ENCODE measurements at regions not wholly inside any gene's neighbourhood (a gene's known extent, or its start where the extent isn't known, plus 50 kb on each side); places are given as distances from the start of the nearest gene placed in this dataset.

GRCh38 chr2:175837046-175837445 is 165.0 kb downstream of the LNPK start:
- Histone ChIP-seq H3K79me2 (ENCODE audit: control insufficient read depth, insufficient read depth, low read length) (no peaks in the 10 kb centered on the region), H3K9ac (replicated peaks; ENCODE audit: extremely low read depth, insufficient read depth, low read length) (no peak overlapping the region), H3K4me2 (ENCODE audit: insufficient read depth, low read length) (no peak overlapping the region), H3K27ac (ENCODE audit: insufficient read depth, low read depth, low read length) (no peak overlapping the region), H3K36me3 (ENCODE audit: control insufficient read depth in 2 of 2, extremely low read depth in 1 of 2, insufficient read depth in 2 of 2, low read length in 2 of 2) (no peaks in the 10 kb centered on the region), H3K4me1 (ENCODE audit: control insufficient read depth, extremely low read depth, insufficient read depth, low read length) (no peaks in the 10 kb centered on the region), H4K20me1 (replicated peaks; ENCODE audit: control insufficient read depth, extremely low read depth, insufficient read depth, low read length) (no peaks in the 10 kb centered on the region), H2AFZ (ENCODE audit: low read depth, low read length) (no peak overlapping the region), H3K4me3 (replicated peaks in 1 of 3; ENCODE audit: insufficient read depth in 1 of 3, low read depth in 1 of 3, low read length in 3 of 3) (no peak overlapping the region), H3K27me3 (ENCODE audit: control insufficient read depth in 2 of 2, insufficient read depth in 2 of 2, low read length in 2 of 2) (no peaks in the 10 kb centered on the region), H3K9me1 (replicated peaks; ENCODE audit: control insufficient read depth, extremely low read depth, insufficient read depth, low read length) (no peaks in the 10 kb centered on the region), H3K9me3 (replicated peaks; ENCODE audit: control insufficient read depth, insufficient read depth, low read length) (no peaks in the 10 kb centered on the region)
- no peak for FAIRE-seq
- dilution Hi-C loops (cut with MboI; ENCODE audit: extremely low pct_ligation_motif_present, low sequenced_read_pairs): no loop called here
- no TSS peak for BruUV-seq (replicated peaks)
- CTCF ChIA-PET: no interaction called here
- TF ChIP-seq JUN (IDR thresholded peaks at IDR 0.05; ENCODE audit: borderline replicate concordance, insufficient read depth, insufficient read length, low read depth): peak; percentile 6
- TF ChIP-seq GATA2 (IDR thresholded peaks at IDR 0.05; ENCODE audit: insufficient read depth, insufficient read length, low read depth, low read length): no peak
- TF ChIP-seq EZH2 (IDR thresholded peaks at IDR 0.05; ENCODE audit: borderline replicate concordance, low read depth, low read length, severe bottlenecking): no peak
- no peak for DNase-seq (ENCODE audit: low read depth, low spot score)
- intact Hi-C loops (cut with micrococcal nuclease): no loop called here
- POLR2A ChIA-PET: no interaction called here

DNA sequence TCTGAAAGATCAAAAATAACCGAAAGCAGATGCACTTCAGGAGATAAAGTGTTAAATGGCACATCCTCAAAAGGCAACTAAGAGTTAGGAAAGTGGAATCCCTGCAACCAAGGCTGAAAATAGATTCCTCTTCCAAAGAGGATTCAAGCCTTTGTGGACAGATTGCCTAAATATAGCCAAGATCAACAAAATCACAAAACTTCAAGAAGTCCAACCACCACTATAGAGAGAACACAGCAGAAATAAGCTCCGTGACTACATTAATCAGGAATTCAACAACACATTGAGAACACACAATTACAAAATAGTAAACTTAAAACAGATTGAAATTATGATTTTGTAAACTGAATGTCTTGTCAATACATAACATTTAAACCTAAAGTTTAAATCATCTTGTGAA is 165.7 kb downstream of the LNPK start:
- DNase-seq (ENCODE audit: low read depth, low spot score): no peak
- ChIA-PET CTCF (no interaction called here), POLR2A (no interaction called here)
- BruUV-seq (replicated peaks): no TSS peak
- Histone ChIP-seq H3K27ac (ENCODE audit: insufficient read depth, low read depth, low read length) (no peak overlapping the region), H4K20me1 (replicated peaks; ENCODE audit: control insufficient read depth, extremely low read depth, insufficient read depth, low read length) (no peaks in the 10 kb centered on the region), H3K79me2 (ENCODE audit: control insufficient read depth, insufficient read depth, low read length) (no peaks in the 10 kb centered on the region), H3K27me3 (ENCODE audit: control insufficient read depth in 2 of 2, insufficient read depth in 2 of 2, low read length in 2 of 2) (no peaks in the 10 kb centered on the region), H3K4me3 (replicated peaks in 1 of 3; ENCODE audit: insufficient read depth in 1 of 3, low read depth in 1 of 3, low read length in 3 of 3) (no peak overlapping the region), H3K4me1 (ENCODE audit: control insufficient read depth, extremely low read depth, insufficient read depth, low read length) (no peaks in the 10 kb centered on the region), H2AFZ (ENCODE audit: low read depth, low read length) (no peak overlapping the region), H3K4me2 (ENCODE audit: insufficient read depth, low read length) (no peak overlapping the region), H3K9ac (replicated peaks; ENCODE audit: extremely low read depth, insufficient read depth, low read length) (no peak overlapping the region), H3K9me1 (replicated peaks; ENCODE audit: control insufficient read depth, extremely low read depth, insufficient read depth, low read length) (no peaks in the 10 kb centered on the region), H3K9me3 (replicated peaks; ENCODE audit: control insufficient read depth, insufficient read depth, low read length) (no peaks in the 10 kb centered on the region), H3K36me3 (ENCODE audit: control insufficient read depth in 2 of 2, extremely low read depth in 1 of 2, insufficient read depth in 2 of 2, low read length in 2 of 2) (no peaks in the 10 kb centered on the region)
- dilution Hi-C loops (cut with MboI; ENCODE audit: extremely low pct_ligation_motif_present, low sequenced_read_pairs) (no loop called here), intact Hi-C loops (cut with micrococcal nuclease) (no loop called here)
- FAIRE-seq: no peak
- TF ChIP-seq MYC (IDR thresholded peaks at IDR 0.05; ENCODE audit: low read depth, low read length) (no peak), MAX (IDR thresholded peaks at IDR 0.05; ENCODE audit: insufficient read depth, insufficient read length) (no peak), EZH2 (IDR thresholded peaks at IDR 0.05; ENCODE audit: borderline replicate concordance, low read depth, low read length, severe bottlenecking) (no peak), JUN (IDR thresholded peaks at IDR 0.05; ENCODE audit: borderline replicate concordance, insufficient read depth, insufficient read length, low read depth) (no peak), POLR2AphosphoS5 (IDR thresholded peaks at IDR 0.05; ENCODE audit: insufficient read depth, low read depth, low read length) (no peak), POLR2A (IDR thresholded peaks at IDR 0.05; ENCODE audit: low read depth, low read length) (no peak), GATA2 (IDR thresholded peaks at IDR 0.05; ENCODE audit: insufficient read depth, insufficient read length, low read depth, low read length) (no peak), FOS (IDR thresholded peaks at IDR 0.05; ENCODE audit: borderline replicate concordance, insufficient read depth, low read length) (no peak)
- TF ChIP-seq, protein P1, sequence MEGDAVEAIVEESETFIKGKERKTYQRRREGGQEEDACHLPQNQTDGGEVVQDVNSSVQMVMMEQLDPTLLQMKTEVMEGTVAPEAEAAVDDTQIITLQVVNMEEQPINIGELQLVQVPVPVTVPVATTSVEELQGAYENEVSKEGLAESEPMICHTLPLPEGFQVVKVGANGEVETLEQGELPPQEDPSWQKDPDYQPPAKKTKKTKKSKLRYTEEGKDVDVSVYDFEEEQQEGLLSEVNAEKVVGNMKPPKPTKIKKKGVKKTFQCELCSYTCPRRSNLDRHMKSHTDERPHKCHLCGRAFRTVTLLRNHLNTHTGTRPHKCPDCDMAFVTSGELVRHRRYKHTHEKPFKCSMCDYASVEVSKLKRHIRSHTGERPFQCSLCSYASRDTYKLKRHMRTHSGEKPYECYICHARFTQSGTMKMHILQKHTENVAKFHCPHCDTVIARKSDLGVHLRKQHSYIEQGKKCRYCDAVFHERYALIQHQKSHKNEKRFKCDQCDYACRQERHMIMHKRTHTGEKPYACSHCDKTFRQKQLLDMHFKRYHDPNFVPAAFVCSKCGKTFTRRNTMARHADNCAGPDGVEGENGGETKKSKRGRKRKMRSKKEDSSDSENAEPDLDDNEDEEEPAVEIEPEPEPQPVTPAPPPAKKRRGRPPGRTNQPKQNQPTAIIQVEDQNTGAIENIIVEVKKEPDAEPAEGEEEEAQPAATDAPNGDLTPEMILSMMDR (IDR thresholded peaks at IDR 0.05; ENCODE audit: extremely low read depth in 1 of 2, insufficient read depth in 1 of 2, low read depth in 1 of 2, low read length in 2 of 2): no peak

Measured in endothelial cell of umbilical vein (primary cell).